GM12878 (cell line): ENCODE measurements at regions not wholly inside any gene's neighbourhood (a gene's known extent, or its start where the extent isn't known, plus 50 kb on each side); places are given as distances from the start of the nearest gene placed in this dataset.

ENCODE experiments used
- CBX3 ChIP-seq: fragments of 200-600 bp; sonication (generic); IDR thresholded peaks from 2 replicates; pipeline ENCODE4 v1.6.1; 2016; ENCODE audit warnings: low read depth, borderline replicate concordance
- CHD2 ChIP-seq: IDR thresholded peaks from 2 replicates; pipeline ENCODE4 v1.6.1; 2011; ENCODE audit warnings: low read depth, low read length, improper control_type of control experiment, borderline replicate concordance
- CTCF ChIP-seq, 3 experiments: IDR thresholded peaks in 2 of 3; conservative IDR thresholded peaks in 1 of 3; 2 replicates each; pipeline ENCODE4 v1.5.1; 2011; ENCODE audit warnings: low read depth in 3 of 3, low read length in 3 of 3, mild to moderate bottlenecking in 3 of 3, control low read depth in 2 of 3, moderate library complexity in 2 of 3, inconsistent platforms in 1 of 3, mixed read lengths in 1 of 3; ENCODE audit not compliant: control insufficient read depth in 2 of 3, insufficient read depth in 1 of 3; ENCODE audit errors: extremely low read depth in 1 of 3
- EGR1 ChIP-seq, 2 experiments: IDR thresholded peaks; 1 replicate in 1 of 2; 2 replicates in 1 of 2; pipeline ENCODE4 v1.6.1; 2011 to 2012; ENCODE audit warnings: low read depth in 2 of 2, low read length in 2 of 2, borderline replicate concordance in 1 of 2, mild to moderate bottlenecking in 1 of 2, moderate library complexity in 1 of 2
- ELK1 ChIP-seq: IDR thresholded peaks from 2 replicates; pipeline ENCODE4 v1.6.1; 2012; ENCODE audit warnings: low read depth, low read length, improper control_type of control experiment
- HCFC1 ChIP-seq: fragments of 150-350 bp; IDR thresholded peaks from 2 replicates; pipeline ENCODE4 v1.6.1; 2014; ENCODE audit warnings: low read length
- PAX8 ChIP-seq: fragments of 450-650 bp; IDR thresholded peaks from 2 replicates; pipeline ENCODE4 v1.6.1; 2017; ENCODE audit warnings: mild to moderate bottlenecking, moderate library complexity
- POLR2A ChIP-seq: IDR thresholded peaks from 2 replicates; pipeline ENCODE4 v1.6.1; 2011; ENCODE audit warnings: low read depth, mild to moderate bottlenecking, low read length
- POLR2AphosphoS5 ChIP-seq: IDR thresholded peaks from 2 replicates; pipeline ENCODE4 v1.6.1; 2011; ENCODE audit warnings: mild to moderate bottlenecking, low read length, inconsistent platforms
- RAD21 ChIP-seq: IDR thresholded peaks from 2 replicates; pipeline ENCODE4 v1.6.1; 2011; ENCODE audit warnings: mild to moderate bottlenecking, low read depth, low read length, moderate library complexity; ENCODE audit not compliant: insufficient read depth
- TCF7 ChIP-seq: IDR thresholded peaks from 2 replicates; pipeline ENCODE4 v1.6.1; 2014; ENCODE audit warnings: antibody characterized with exemption, borderline replicate concordance
- ZNF592 ChIP-seq: fragments of 450-650 bp; IDR thresholded peaks from 2 replicates; pipeline ENCODE4 v1.6.1; 2017; ENCODE audit warnings: mild to moderate bottlenecking, moderate library complexity
- TF ChIP-seq, protein P1 (sequence below): IDR thresholded peaks from 2 replicates; pipeline ENCODE4 v1.6.1; 2011; ENCODE audit warnings: low read depth, low read length, improper control_type of control experiment, borderline replicate concordance

DNA sequence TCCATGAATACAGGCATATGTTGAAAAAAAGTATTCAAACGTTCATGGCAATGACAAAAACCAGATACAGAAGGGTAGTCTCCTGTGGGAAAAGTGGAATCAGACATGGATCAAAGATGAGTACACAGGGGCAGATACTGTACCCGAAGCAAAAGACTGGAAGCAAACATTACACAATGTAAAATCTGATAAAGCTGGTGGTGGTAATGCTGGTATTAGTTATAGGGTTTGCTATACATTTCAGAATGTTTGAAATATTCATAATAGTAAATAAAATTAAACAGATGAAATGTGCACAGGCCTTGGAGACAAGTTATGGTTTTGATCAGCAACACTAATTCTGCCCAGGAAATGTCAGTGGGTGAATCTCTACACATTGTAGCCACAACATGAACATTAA is 607.6 kb downstream of the SOX6 start:
- TF ChIP-seq PAX8 (no peak), EGR1 (IDR thresholded peaks at IDR 0.05; ENCODE audit: borderline replicate concordance in 1 of 2, low read depth in 2 of 2, low read length in 2 of 2) (no peak), HCFC1 (no peak), ELK1 (no peak), CHD2 (no peak), POLR2AphosphoS5 (no peak), ZNF592 (no peak), POLR2A (no peak), CTCF (IDR thresholded peaks at IDR 0.05 in 2 of 3, conservative IDR thresholded peaks at IDR 0.05 in 1 of 3; ENCODE audit: control insufficient read depth in 2 of 3, extremely low read depth in 1 of 3, insufficient read depth in 1 of 3, low read depth in 3 of 3, low read length in 3 of 3) (no peak), RAD21 (no peak), CBX3 (no peak), TCF7 (no peak)
- TF ChIP-seq, protein P1, sequence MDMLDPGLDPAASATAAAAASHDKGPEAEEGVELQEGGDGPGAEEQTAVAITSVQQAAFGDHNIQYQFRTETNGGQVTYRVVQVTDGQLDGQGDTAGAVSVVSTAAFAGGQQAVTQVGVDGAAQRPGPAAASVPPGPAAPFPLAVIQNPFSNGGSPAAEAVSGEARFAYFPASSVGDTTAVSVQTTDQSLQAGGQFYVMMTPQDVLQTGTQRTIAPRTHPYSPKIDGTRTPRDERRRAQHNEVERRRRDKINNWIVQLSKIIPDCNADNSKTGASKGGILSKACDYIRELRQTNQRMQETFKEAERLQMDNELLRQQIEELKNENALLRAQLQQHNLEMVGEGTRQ = no peak
